NT2/D1 (cell line): ENCODE measurements at regions not wholly inside any gene's neighbourhood (a gene's known extent, or its start where the extent isn't known, plus 50 kb on each side); places are given as distances from the start of the nearest gene placed in this dataset.
"Not testable (repeated sequence)": the region's sequence is repeated elsewhere in the genome, so short reads cannot be mapped to it uniquely, and the experiment has no call there.

ENCODE experiments used
- DNase-seq: peaks from one replicate; pipeline ENCODE4 v3.0.0-alpha.2; 2011; ENCODE audit warnings: low read depth, low spot score
- H3K27me3 ChIP-seq: 2 replicates; pipeline ENCODE4 v1.6.0; 2011; ENCODE audit warnings: mild to moderate bottlenecking; ENCODE audit not compliant: insufficient read length, insufficient read depth
- H3K36me3 ChIP-seq: 2 replicates; pipeline ENCODE4 v1.6.1; 2011; ENCODE audit warnings: mild to moderate bottlenecking, low read length, mixed read lengths; ENCODE audit not compliant: insufficient read depth, insufficient read length
- H3K4me1 ChIP-seq: 2 replicates; pipeline ENCODE4 v1.5.1; 2011; ENCODE audit not compliant: insufficient read depth, insufficient read length
- H3K4me3 ChIP-seq: 2 replicates; pipeline ENCODE4 v1.5.1; 2011; ENCODE audit warnings: low read depth; ENCODE audit not compliant: insufficient read length
- H3K9ac ChIP-seq: 2 replicates; pipeline ENCODE4 v1.6.0; 2011; ENCODE audit warnings: low read depth; ENCODE audit not compliant: insufficient read length
- H3K9me3 ChIP-seq: 2 replicates; pipeline ENCODE4 v1.5.1; 2011; ENCODE audit warnings: mild to moderate bottlenecking, low read length; ENCODE audit not compliant: insufficient read depth
- SUZ12 ChIP-seq: IDR thresholded peaks from 2 replicates; pipeline ENCODE4 v1.6.1; 2011; ENCODE audit not compliant: insufficient read length, insufficient read depth; ENCODE audit errors: extremely low read depth
- YY1 ChIP-seq: IDR thresholded peaks from 2 replicates; pipeline ENCODE4 v1.6.1; 2011; ENCODE audit not compliant: insufficient read length, insufficient read depth
- ZNF274 ChIP-seq: IDR thresholded peaks from 2 replicates; pipeline ENCODE4 v1.6.1; 2011; ENCODE audit warnings: mild to moderate bottlenecking, low read depth, low read length

DNA sequence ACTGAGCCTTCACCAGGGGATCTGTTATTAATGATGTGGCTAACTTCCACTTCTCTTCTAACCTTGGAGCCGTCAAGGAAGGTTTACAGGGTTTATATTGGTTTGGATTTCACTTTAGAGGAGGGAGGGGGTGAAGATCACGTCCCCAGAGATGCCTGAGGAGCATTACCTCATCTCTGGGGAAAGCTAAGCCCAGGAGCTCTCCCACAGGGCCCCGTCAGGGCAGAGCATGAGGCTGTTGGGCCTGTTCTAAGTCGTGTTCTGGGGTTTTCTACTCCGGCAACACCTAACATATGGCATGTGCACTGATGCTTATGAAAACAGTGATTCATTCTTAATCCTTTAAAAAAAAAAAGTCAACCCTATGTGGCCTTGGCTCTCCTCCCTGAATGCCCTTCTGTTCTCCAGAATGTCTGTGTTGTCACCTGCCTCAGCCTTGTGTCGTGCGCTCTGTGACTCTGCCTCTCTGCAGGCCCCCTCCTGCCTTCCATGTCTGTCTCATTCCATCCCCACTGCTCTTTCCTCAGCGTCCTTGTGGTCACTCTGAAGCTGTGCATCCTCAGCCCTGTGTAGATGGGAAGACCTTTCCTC, 97.4 kb upstream of the JARID2 start:
- no peak overlapping the region for H3K9ac ChIP-seq
- peaks cover 3% of the 10 kb centered on the region for H3K4me1 ChIP-seq
- TF ChIP-seq YY1, result no peak
- no peak for TF ChIP-seq ZNF274
- no peaks in the 10 kb centered on the region for H3K9me3 ChIP-seq
- H3K4me3 ChIP-seq, result no peak overlapping the region
- no peaks in the 10 kb centered on the region for H3K27me3 ChIP-seq
- no peak for DNase-seq
- no peaks in the 10 kb centered on the region for H3K36me3 ChIP-seq

DNA sequence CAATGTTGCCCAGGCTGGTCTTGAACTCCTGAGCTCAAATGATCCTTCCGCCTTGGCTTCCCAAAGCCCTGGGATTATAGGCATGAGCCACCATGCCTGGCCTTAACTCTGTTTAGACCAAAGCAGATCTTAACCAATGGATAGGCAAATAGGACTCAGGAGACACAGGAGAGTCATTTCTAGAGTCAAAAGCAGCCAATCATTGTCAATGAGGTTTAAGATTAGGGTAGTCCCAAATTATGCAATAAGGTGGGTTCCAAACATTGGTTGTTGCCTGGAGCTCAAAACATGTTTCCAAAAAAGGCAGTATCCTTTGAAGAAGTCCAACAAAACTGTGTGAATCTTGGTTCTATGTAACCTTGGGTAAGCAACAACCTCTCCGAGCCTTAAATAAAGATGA, 95.7 kb upstream of the JARID2 start:
- Histone ChIP-seq H3K27me3 (no peaks in the 10 kb centered on the region), H3K4me3 (no peak overlapping the region), H3K36me3 (no peaks in the 10 kb centered on the region), H3K9me3 (no peaks in the 10 kb centered on the region), H3K9ac (no peak overlapping the region), H3K4me1 (peaks cover 3% of the 10 kb centered on the region)
- TF ChIP-seq SUZ12, result no peak
- no peak for TF ChIP-seq ZNF274
- TF ChIP-seq YY1, result no peak
- DNase-seq, result no peak

DNA sequence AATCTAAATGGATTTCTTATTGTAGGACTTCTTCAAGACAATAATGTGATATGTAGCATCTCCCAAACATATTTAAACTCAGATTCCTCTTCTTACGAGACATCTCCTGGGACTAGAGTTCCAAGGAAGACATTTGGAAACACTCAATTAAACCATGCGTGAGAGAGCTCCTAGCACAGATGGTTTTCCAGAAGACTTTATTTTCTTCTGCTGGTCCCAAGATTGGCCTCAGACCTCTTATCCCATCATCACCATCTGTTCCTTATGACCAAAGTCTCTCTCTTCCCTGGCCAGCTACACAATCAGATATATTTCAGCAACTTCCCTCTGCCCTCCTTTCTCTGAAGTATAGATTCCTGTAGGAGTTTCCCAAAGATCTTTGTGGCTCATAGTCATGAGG, 93.2 kb upstream of the JARID2 start:
- DNase-seq, result no peak
- H3K9ac ChIP-seq, result no peak overlapping the region
- TF ChIP-seq YY1 (no peak), SUZ12 (no peak), ZNF274 (no peak)

DNA sequence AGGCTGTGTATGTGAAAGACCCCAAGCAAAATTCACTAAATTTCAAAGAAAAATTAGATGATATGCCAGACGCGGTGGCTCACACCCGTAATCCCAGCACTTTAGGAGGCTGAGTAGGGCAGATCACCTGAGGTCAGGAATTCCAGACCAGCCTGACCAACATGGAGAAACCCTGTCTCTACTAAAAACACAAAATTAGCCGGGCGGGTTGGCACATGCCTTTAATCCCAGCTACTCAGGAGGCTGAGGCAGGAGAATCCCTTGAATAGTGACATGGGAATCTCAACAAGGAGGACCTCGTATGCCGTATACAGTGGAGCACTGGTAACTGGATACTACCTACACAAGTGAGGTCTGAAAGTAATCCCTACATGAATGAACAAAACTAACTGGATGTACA, 92.7 kb upstream of the JARID2 start:
- Histone ChIP-seq H3K9me3 (no peaks in the 10 kb centered on the region), H3K27me3 (no peaks in the 10 kb centered on the region), H3K4me3 (no peak overlapping the region), H3K9ac (no peak overlapping the region), H3K36me3 (no peaks in the 10 kb centered on the region), H3K4me1 (peaks cover 3% of the 10 kb centered on the region)
- no peak for DNase-seq
- no peak for TF ChIP-seq YY1

More for the DNA sequence above, 93.2 kb upstream of the JARID2 start:
- no peaks in the 10 kb centered on the region for H3K27me3 ChIP-seq
- no peaks in the 10 kb centered on the region for H3K9me3 ChIP-seq
- peaks cover 3% of the 10 kb centered on the region for H3K4me1 ChIP-seq
- H3K36me3 ChIP-seq, result no peaks in the 10 kb centered on the region
- H3K4me3 ChIP-seq, result no peak overlapping the region

DNA sequence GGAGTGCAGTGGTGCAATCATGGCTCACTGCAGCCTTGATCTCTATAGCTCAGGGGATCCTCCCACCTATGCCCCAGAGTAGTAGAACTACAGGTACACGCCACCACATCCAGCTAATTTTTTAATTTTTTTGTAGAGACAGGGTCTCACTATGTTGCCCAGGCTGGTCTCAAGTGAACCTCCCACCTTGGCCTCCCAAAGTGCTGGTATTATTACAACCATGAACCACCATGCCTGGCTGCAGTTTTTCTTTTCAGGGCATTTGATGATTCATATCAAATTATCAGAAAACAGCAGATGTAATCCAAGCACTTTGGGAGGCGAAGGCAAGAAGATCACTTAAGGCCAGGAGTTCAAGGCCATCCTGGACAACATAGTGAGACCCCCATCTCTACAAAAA, 88.4 kb upstream of the JARID2 start:
- Histone ChIP-seq H3K9ac (no peak overlapping the region), H3K9me3 (no peaks in the 10 kb centered on the region), H3K27me3 (no peaks in the 10 kb centered on the region), H3K4me1 (no peaks in the 10 kb centered on the region), H3K4me3 (no peak overlapping the region), H3K36me3 (no peaks in the 10 kb centered on the region)
- DNase-seq, result no peak
- TF ChIP-seq YY1 (no peak), ZNF274 (no peak), SUZ12 (no peak)

DNA sequence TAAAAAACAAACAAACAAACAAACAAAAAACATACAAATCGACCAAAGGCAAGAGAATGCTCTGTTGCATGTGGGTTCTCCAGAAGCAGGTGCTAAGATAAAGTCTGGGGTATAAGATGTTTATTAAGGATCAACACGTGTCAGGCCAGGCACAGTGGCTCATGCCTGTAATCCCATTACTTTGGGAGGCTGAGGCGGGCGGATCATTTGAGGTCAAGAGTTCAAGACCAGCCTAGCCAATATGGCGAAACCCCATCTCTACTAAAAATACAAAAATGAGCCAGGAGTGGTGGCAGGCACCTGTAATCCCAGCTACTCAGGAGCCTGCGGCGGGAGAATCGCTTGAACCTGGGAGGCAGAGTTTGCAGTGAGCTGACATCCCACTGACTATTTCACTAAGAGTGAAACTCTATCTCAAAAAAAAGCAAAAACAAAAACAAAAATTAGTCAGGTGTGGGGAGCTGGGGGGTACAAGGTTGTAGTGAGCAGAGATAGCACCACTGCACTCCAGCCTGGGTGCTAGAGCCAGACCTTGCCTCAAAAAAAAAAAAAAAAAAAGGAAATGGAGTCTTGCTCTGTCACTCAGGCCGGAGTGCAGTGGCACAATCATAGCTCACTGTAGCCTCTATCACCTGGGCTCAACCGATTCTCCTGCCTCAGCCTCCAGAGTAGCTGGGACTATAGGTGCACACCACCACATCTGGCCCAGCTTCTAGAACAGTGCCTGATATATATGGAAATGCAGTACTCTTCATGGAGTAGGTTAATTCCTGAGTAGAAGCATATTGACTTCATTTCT, 86.8 kb upstream of the JARID2 start:
- Histone ChIP-seq H3K4me1 (no peaks in the 10 kb centered on the region), H3K36me3 (no peaks in the 10 kb centered on the region), H3K9ac (no peak overlapping the region), H3K4me3 (no peak overlapping the region), H3K27me3 (no peaks in the 10 kb centered on the region), H3K9me3 (no peaks in the 10 kb centered on the region)
- no peak for DNase-seq
- TF ChIP-seq SUZ12 (no peak), ZNF274 (no peak), YY1 (no peak)

DNA sequence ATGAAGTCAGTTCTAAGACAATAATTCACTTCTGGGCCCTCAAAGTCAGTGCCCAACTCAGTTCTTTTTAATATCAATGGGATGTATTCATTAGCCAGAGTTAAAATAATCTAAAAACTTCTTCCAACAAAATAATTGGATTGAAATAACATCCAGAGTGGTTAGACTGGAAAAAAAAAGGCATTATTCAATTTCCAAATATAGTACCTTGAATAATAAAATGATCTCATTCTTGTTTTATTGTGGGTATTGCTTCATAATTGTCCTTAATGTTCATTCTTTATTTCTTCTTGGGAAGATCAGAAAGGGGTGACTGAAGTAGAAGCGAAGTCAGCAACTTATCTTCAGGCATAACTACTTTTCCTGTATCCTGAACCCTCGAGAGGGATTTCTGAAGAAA, 85.1 kb upstream of the JARID2 start:
- Histone ChIP-seq H3K36me3 (no peaks in the 10 kb centered on the region), H3K9me3 (no peaks in the 10 kb centered on the region), H3K4me3 (no peak overlapping the region), H3K27me3 (no peaks in the 10 kb centered on the region), H3K9ac (no peak overlapping the region), H3K4me1 (no peaks in the 10 kb centered on the region)
- TF ChIP-seq ZNF274, result no peak
- TF ChIP-seq YY1, result no peak
- no peak for TF ChIP-seq SUZ12
- DNase-seq, result no peak

DNA sequence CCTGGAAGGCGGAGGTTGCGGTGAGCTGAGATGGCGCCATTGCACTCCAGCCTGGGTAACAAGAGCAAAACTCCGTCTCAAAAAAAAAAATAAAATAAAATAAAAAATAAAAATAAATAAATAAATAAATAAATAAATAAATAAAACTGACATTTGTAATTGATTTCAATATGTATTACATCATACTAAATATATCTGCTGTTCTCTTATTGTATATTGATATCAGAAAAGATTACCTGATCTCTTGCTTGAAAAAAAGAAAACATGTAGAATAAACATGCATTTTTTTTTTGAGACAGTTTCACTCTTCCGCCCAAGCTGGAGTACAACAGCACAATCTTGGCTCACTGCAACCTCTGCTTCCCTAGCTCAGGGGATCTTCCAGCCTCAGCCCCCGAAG, 81.0 kb upstream of the JARID2 start:
- not testable (repeated sequence) for H3K36me3 ChIP-seq, DNase-seq

More for the DNA sequence above, 81.0 kb upstream of the JARID2 start:
- not testable (repeated sequence) for H3K4me3 ChIP-seq, H3K27me3 ChIP-seq, H3K9ac ChIP-seq, H3K9me3 ChIP-seq, H3K4me1 ChIP-seq
